GM21515 (cell line): ENCODE measurements at regions not wholly inside any gene's neighbourhood (a gene's known extent, or its start where the extent isn't known, plus 50 kb on each side); places are given as distances from the start of the nearest gene placed in this dataset.

Experiments used
- ATAC-seq: cut with Tn5 transposase; IDR thresholded peaks from one replicate; pipeline ENCODE4 v1.9.1; 2021; ENCODE audit not compliant: unreplicated experiment

DNA sequence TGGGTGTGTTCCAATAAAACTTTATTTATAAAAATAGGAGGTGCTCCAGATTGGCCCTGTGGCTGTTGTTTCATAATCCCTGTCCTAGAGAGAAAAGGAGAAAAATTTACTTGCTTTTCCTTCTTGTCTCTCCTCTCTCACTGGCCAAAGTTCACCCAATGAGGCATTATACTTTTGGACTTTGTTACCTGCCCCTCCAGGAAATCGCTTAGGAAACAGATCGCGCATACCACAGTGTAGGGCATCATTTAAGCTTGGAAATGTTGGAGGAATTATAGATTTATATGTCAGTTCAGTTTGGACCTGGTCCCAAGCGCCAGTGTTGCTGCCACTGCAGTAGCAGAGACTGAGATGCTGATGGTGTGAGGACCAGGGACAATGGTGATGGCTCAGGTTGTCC lies 337.6 kb upstream of the NR3C2 start:
- no peak for ATAC-seq

DNA sequence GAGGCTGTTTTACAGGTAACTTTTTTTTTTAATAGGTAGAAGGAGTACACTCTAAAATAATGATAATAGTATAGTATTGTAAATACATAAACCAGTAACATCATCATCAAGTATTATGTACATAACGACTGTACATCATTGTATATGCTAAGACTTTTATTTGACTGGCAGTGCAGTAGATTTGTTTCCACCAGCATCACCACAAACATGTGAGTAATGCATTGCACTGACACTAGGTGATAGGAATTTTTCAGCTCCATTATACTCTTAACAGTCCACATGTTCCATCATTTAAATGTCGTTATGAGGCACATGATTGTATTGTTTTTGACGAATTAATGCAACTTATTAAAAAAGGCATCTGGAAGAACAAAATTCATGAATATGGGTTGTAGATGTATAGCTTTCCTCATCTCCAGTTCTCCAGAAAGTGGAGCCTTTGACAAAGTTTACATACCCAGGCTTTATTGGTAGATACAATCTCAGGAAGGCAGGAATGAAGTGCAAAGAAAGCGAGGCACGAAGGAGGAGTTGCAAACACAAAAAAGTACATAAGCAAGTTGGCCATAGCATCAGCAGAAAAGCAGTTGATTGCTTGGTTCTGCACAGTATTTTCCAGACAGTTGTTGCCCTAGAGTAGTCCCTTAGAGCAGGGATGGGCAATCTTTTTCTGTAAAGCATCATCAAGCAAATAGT lies 336.9 kb upstream of the NR3C2 start:
- no peak for ATAC-seq

- no peak for ATAC-seq
Observed at GRCh38 chr4:148776941-148777340, 334.7 kb upstream of the NR3C2 start.

GRCh38 chr4:148774134-148774533 lies 331.9 kb upstream of the NR3C2 start:
- ATAC-seq: no peak

DNA sequence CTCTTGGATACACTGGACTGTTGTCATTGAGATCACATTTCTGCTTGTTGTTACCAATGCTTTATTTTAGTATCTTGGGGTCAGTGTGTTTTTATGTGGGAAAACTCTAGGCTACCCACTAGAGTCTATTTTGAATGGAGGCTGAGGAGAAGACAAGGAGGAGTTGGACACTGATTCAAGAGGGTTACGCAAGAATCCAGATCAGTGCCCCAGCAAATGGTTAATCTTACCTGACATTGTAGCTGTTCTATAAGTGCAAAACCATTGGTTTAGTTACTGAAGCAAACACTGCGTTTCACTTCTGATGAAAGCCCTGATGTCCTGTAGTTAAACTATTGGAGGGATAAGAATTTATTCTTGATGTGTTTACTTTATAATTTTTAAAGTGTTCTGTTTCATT lies 331.1 kb upstream of the NR3C2 start:
- ATAC-seq: no peak

- no peak for ATAC-seq
Observed at GRCh38 chr4:148770848-148771247, 328.6 kb upstream of the NR3C2 start.

- no peak for ATAC-seq
Observed at GRCh38 chr4:148770377-148770776, 328.2 kb upstream of the NR3C2 start.

DNA sequence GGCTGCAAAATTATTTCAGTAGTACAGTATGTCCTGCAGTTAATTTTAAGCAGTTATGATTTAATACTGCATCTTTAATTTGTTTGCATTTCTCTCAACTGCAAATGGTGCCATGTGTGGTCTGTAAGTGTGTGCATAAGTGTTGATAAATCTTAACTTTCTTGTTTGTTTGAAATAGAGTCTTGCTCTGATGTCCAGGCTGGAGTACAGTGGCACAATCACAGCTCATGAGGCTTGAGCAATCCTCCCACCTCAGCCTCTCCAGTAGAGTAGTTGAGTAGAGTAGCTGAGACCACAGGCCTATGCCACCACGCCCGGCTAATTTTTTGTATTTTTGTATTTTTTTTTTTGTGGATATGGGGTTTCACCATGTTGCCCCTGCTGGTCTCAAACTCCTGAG lies 322.5 kb upstream of the NR3C2 start:
- ATAC-seq: no peak

DNA sequence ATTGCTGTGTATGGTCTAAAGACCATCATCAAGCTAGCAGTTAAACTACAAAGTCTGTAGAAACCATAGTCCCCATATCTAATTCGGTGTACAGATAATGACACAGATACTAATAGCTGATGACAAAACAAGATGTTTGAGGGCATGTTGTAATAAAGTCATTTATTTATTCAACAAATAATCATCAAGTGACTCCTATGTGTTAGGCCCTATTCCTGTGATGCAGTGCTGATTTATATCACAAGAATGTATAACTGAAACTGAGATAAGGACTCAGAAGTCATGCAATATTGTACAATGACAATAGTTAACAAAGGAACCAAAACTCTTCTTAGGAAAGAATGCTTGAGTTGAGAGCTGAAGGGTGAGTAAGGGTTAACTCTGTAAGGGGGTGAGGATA lies 315.0 kb upstream of the NR3C2 start:
- ATAC-seq: no peak

GRCh38 chr4:148749403-148749802 lies 307.2 kb upstream of the NR3C2 start:
- no peak for ATAC-seq

- ATAC-seq: no peak
Observed at GRCh38 chr4:148747721-148748268, 305.6 kb upstream of the NR3C2 start.

DNA sequence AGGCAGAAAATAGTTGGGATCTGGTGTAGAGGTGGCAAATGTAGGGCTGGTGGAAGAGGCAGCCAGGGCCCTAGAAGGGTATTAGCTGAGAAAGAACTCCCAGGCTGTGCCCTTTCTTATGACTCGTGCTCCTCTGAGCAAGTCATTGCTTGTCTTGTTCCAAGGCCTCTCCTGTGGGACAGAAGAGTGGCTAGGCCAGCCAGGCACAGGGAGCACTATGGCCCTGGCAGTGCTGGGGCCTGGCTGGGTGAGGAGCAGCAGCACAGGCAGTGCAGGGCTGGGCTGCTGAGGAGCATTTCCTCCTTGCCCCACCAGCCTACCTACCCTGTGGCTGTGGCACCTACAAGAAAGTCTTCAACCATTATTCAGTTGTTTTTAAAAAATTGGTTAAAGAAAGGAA lies 298.5 kb upstream of the NR3C2 start:
- no peak for ATAC-seq

GRCh38 chr4:148737061-148737770 lies 295.0 kb upstream of the NR3C2 start:
- no peak for ATAC-seq

GRCh38 chr4:148735432-148736155 lies 293.4 kb upstream of the NR3C2 start:
- no peak for ATAC-seq

- no peak for ATAC-seq
Observed at GRCh38 chr4:148730766-148731165, 288.6 kb upstream of the NR3C2 start.

DNA sequence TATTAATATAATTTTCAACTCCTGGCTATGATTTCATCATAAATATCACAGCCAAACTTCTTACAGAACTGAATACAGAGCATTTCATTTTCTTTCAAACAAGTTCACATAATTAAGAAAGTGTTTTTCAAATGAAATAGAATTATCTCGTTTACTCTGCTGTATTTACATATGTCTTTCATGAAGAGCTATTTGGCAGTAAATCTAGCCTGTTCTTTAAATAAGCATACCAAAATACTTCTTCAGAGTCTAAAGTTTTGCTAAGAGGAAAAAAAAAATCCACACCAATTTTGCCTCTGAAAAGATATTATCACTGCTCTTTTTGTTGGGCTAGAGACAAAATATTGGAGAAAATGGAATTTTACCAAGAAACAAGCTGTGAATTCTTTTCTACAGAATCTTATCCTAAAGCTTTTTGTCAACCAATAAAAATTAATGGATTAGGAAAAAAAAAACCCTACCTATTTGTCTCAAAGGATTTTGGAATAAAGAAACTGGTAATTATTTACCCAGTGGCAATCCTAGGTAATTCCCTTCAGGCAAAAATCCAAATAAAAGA lies 287.9 kb upstream of the NR3C2 start:
- no peak for ATAC-seq

- ATAC-seq: no peak
Observed at GRCh38 chr4:148717988-148718387, 275.8 kb upstream of the NR3C2 start.

- ATAC-seq: no peak
Observed at GRCh38 chr4:148716431-148717052, 274.3 kb upstream of the NR3C2 start.

- no peak for ATAC-seq
Observed at GRCh38 chr4:148704291-148704690, 262.1 kb upstream of the NR3C2 start.

GRCh38 chr4:148694702-148695101 lies 252.5 kb upstream of the NR3C2 start:
- no peak for ATAC-seq
